ENCODE measurements at regions not wholly inside any gene's neighbourhood (a gene's known extent, or its start where the extent isn't known, plus 50 kb on each side); places are given as distances from the start of the nearest gene placed in this dataset.

- TF ChIP-seq CTCF (IDR thresholded peaks at IDR 0.05) (no peak), ZFX (IDR thresholded peaks at IDR 0.05; ENCODE audit: borderline replicate concordance) (no peak)
Measured at GRCh38 chr18:68455229-68455603, 259.7 kb downstream of the TMX3 start.
